HG02571 (cell line): ENCODE measurements at regions not wholly inside any gene's neighbourhood (a gene's known extent, or its start where the extent isn't known, plus 50 kb on each side); places are given as distances from the start of the nearest gene placed in this dataset.

Experiments
- ATAC-seq: cut with Tn5 transposase; IDR thresholded peaks from one replicate; pipeline ENCODE4 v1.9.1; 2021; ENCODE audit warnings: mild to moderate bottlenecking, moderate library complexity; ENCODE audit not compliant: unreplicated experiment

DNA sequence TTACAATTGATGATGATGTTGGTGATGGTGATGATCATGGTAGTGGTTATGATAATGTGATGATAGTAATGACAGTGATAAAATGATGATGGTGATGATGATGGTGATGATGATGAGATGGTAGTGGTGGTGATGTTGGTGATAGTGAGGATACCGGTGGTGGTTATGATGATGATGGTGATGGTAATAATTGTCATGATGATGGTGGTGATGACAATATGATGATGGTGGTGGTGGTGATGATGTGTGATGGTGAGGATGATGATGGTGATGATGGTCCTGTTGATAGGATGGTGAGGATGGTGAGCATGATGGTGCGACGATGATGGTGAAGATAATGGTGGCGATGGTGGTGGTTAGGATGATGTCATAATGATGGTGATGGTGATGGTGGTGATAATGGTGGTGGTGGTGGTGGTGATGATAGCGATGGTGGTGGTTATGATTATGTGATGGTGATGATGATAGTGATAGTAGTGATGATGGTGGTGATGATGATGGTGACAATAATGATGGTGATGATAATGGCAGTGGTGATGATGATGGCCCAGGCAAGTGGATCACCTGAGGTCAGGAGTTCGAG is 1129.9 kb downstream of the BRD1 start:
- no peak for ATAC-seq

DNA sequence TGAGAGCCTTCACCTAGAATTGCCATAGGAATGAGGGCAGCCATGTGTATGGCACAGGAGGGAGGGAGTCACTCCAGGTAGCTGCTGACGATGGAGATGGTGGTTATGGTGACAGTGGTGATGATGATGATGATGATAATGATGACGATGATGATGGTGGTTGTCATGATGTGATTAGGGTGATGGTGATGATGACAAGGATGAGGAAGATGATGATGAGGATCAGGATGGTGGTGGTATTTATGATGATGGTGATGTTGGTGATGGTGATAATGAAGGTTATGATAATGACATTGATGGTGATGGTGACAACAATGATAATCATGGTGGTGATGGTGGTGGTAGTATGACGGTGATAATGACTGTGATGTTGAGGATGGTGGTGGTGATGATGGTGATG is 1130.5 kb downstream of the BRD1 start:
- no peak for ATAC-seq

DNA sequence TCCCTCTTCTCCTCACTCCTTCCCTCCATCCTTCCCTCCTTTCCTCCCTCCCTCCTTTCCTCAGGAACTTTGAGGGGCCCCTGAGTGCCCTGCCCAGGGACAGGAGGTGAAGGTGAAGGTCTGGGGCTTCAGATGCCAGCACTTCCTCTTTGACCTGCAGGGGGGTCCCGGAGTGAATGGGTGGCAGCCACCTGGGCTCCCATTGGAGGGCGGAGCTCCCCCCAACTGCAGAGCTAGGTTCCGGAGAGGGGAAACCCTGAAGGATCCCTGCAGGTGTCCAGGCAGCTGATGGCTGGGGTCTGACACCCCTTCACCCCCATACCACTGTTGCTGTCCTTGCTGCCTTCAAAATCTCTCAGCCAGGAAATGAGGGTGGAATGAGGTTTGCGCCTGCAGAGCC is 1131.3 kb downstream of the BRD1 start:
- ATAC-seq, result no peak

DNA sequence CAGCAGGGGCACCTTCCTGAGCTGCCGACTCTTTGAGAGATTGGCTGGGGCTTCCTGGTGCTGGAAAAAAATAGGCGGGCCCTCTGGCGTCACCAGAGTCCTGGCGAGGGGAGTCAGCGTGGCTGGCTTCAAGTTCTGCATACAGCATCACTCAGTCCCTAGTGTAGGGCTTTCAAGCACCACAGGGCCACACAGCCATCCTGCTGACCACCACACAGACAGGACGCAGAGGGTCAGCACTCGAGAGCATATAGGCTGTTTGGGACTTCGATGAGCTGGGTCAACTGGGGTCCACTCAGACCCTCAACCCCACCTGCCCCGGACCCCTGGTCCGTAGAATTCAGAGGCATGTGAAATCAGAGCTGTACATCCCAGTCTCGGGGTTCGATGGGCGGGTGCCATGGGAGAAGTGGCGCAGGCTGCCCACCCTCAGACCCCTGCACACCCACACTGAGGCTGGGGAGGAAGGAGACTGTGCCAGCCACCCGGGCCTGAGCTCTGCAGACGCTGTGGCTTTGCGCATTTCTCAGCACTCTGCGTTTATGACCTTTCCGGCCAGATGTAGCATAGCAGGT is 1131.9 kb downstream of the BRD1 start:
- ATAC-seq, result no peak

DNA sequence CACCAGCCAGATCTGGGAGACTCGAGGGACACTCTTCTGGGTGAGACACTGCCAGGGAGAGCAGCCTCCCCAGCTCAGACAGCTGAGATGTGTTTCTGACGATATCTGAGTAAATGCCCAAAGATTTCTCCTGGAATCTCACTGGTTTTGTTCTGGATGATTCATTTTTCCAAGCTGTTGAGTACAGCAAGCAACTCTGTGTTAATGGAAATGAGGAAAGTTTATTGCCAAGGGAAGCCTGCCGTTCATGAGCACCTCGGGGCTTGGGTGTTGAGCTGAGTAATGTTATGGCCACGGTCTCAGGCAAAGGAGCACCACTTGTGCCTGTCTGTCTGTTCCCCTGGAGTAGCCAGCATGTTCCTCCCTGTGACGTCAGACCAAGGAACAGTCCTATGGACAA is 1132.4 kb downstream of the BRD1 start:
- ATAC-seq, result no peak

DNA sequence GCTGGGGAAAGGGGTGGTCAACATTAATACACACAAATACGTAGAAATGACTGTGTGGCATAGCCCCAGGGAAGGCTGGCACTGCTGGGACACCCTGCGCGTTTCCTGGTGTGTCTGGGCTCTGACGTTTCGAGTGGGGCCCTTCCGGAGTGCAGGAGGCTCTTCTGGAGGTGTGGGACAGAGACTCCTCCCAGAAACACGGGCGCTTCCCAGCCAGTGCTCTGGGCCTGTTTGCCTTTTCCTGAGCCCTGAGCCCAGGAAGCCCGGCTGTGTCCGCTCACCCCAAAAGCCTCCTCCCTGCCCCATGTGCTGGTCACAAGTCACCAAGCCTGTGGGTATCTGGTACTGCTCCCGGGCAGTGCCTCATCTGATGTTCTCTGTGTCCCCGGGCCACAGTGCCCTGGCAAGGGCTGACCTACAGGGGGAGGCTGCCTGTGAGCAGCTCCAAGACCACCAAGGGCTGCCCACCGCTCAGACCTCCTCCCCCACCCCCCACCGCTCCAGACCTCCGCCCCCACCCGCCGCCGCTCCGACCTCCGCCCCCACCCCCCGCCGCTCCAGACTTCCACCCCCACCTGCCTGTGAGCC is 1133.3 kb downstream of the BRD1 start:
- no peak for ATAC-seq

DNA sequence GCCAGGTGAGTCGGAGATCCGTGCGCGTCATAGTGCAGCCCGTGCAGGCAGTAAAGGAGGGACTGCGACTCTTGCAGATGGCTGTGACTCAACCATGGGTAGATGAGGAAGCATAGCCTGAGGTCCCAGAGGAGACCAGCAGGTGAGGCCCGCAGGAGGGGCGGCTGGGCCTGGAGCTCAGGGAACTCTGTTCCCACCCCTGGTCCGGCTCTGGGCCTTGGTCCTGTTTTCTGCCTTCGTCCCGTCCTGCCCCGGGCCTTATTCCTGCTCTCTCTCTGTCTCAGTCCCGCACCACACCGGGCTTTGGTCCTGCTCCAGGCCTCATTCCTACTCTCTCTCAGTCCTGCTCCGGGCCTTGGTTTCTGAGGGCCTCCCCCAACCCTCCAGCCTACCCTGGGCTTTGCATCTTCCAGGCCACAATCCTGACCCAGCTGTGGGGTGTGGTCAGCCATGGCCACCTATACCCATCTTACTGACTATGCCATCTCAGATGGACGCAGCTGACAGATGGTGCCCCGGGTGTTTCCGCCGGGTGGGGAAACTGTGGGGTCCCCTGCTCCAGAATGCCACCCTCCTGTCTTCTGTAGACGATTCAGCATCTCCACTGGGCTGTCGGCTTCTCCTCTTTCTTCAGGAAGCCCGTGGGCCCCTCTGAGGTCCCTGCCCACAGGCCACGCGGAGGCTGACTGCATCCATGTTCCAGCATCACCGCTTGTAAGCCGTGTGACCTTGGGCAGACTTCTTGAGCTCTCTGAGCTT is 1134.1 kb downstream of the BRD1 start:
- ATAC-seq, result no peak

DNA sequence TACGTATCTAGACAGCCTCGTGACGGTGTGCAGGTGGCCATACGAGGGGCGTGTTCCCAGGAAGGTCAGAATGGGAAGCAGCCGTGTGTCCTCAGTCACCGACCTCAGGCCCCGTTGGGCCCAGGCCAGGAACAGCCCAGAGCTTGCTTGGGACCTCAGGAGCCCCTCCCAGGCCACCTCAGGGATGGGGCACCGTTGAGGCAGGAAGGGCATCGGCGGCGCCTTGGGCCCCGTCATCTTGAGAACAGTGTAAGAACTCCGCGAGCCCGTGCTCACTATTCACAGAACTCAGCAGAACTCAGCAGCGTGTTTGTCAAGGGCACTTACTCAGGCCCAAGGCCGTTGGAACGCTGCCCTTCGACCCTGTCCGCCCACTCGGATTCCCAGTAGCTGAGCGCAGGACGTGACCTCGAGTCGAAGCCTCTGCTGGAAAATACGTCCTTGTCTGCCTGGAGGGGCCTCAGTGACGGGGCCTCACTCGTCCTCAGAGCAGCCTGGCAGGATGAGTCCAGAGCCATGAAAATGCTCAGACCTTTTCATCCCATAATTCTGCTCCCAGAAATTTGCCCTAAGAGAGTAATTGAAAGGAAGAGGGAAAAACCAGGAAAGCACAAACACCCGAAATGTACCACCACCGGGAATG is 1134.8 kb downstream of the BRD1 start:
- no peak for ATAC-seq

DNA sequence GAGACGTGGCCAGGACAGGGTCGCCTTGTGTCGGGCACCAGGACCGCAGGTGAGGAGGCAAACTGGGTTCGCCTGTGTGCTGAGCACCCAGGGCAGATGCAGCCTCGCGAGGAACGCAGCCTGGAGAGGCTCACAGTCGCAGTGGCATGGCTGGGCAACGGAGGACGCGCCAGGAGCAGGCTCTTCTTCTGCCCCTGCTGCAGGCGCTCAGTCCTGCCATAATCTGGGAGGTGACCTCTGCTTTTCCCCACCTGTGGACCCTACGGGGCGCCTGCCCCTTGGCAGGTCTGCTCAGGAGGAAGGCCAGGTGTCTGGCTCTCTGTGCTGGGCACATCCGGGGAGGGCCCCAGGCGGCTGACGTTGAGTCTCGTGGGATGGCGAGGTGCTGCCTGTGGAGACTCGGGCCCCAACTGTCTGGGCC is 1136.2 kb downstream of the BRD1 start:
- no peak for ATAC-seq

DNA sequence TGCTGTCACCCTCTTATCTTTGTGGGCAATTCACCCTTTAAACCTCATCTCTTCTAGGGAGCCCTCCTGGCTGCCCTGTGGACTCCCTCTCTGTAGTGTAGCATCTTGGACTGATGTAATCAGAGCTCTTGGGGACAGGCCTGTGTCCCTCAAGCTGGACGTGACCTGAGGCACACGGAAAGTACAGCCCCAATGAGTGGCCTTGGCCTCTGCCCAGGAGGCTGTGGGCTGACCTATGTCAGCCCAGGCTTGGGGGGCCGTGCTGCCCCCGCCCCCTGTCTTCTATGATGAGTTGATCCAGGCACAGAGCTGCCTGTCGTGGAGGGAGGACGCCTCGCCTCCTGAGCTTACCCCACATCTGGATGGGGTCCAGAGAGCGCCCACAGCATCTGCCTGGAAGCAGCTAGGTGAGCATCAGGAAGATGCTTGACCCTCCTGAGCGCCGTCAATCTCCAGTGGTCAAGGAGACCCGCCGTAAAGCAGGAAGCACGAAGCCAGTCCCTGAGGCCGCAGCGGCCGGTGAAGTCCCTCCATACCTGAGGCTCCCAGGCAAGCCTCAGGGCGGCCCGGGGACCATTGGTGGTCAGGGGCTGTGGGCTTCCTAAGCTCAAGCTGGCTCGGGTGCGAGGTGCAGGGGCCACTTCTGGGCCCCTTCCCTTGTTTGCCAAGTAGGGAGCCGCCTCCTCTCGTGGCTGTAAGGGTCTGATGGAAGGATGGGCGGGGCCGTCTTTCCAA is 1136.9 kb downstream of the BRD1 start:
- ATAC-seq, result no peak

DNA sequence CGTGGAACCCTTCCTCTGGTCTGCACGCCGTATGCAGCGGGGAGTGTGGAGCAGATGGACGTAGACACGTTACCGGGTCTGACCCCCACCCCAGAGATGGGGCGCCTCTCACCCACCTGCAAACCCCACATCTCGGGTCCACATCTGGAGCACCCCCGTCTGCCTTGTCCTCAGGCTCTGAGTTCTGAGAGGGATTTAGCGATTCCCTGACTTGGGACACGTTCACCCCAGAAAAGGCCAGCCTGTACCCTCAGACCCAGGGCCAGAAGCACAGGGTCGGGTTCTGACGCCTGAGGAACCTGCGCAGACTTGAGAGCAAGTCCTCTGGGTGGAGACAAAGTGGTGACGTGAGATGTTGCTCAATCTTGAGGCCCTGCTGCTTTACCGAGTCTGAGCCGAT is 1138.5 kb downstream of the BRD1 start:
- ATAC-seq, result no peak

DNA sequence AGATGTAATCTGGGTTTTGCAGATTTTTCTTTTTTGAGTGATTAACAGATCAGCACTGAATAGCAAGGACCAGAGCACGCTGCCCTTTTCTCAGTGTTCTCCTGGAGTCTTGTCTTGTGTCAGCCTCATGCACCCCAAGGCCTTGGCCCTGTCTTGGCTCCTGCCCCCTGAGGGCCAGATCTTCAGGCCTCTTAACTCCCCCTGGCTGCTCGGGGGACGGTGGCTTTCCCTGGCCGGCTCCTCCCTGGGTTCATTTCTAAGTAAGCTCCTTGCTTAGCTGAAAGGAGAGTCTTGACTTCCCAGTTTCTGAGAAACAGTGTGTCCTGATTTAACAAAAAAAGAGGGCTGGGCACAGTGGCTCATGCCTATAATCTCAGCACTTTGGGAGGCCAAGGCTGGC is 1139.3 kb downstream of the BRD1 start:
- no peak for ATAC-seq

DNA sequence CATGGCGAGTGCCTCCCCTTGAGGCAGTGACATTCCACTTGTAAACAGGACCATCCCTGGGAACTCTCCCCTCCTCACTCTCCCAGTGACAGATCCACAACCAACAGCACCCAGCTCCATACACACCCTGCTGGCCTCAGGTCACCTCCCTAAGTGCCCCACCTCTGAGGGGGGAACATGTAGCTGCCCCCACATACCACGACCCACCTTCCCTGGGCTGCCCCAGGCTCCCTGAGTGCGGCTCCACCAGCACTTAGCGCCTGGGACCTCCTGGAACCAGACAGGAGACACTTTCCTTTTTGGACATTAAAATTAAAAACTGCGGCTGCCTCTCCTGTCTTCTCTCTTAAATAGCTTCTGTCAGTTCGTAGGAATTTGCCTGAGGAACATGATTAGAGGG is 1140.1 kb downstream of the BRD1 start:
- ATAC-seq, result no peak

DNA sequence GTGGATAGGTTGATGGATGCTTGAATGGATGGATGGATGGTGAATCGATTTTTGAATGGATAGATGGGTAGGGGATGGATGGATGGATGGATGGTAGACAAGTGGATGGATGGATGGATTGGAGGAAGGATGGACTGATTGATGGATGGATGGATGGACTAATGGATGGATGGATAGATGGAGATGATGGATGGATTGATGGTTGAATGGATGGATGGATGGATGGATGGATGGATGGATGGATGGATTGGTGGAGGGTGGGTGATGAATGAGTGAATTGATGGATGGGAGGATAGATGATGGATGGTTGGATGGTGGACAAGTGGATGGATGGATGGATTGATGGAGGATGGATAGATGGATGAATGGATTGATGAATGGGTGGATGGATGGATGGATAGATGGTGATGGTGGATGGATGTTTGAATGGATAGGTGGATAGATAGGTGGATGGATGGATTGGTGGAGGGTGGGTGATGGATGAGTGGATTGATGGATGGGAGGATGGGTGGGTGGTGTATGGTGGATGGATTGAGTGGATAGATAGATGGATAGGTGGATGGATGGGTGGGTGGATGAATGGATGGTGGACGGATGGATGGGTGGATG is 1140.9 kb downstream of the BRD1 start:
- ATAC-seq, result no peak

DNA sequence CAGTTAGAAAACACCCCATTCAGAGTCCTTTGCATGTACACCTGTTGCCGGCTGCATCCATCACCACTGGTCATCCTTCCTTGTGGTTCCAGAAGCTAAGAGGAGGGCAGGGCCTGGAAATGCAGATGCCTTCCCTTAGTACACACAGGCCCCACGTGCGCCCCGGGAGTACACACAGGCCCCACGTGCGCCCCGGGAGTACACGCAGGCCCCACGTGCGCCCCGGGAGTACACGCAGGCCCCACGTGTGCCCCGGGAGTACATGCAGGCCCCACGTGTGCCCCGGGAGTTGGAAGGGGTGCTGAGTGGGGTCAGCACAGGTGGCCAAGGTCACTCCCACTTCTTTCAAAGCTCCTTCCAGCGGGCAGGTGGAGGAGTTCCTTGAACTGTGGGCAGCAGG is 1141.9 kb downstream of the BRD1 start:
- ATAC-seq, result no peak

DNA sequence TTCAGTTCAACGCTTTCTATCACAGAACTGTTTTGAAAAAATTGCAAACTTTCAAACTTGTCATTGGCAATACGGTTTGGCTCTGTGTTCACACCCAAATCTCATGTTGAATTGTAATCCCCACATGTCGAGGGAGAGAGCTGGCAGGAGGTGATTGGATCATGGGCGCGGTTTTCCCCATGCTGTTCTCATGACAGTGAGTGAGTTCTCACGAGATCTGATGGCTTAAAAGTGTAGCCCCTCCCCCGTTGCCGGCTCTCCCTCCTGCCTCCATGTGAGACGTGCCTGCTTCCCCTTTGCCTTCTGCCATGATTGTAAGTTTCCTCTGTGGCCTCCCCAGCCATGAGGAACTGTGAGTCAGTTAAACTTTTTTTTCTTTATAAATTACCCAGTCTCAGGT is 1144.0 kb downstream of the BRD1 start:
- ATAC-seq, result no peak

DNA sequence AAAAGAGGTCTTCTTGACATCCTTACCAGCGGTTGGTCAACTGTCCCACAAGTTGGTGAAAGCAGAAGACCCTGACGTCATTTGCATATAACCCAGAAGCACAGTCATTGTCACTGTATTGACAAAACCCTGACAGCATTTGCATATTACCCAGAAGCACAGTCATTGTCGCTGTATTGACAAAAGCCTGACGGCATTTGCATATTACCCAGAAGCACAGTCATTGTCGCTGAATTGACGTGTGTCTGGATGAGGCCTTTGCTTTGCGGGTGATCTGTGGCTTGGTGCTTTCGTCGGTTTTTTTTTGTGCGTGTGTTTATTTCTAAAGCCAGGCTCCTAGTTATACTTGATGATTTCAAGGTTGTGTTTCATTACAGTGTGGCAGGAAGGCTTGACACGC is 1145.2 kb downstream of the BRD1 start:
- ATAC-seq, result no peak

DNA sequence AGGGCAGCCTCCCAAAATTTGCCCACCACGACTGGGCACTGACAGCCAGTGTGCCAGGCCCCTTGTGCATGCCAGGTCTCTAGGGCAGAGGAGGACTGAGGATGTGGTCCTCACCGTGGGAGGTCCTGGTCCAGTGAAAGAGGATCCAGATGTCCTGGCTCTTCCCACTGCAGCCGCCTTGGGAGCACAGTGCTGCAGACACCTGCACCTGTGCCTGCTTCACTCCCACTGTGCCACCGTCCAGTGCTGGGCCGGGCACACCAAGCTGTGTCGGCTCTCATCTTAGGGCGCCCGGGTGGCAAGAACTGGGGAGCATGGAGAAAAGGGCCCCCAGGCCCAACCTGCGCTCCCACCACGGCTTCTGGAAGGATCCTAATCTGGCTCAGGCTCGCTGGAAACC is 1147.1 kb downstream of the BRD1 start:
- no peak for ATAC-seq

DNA sequence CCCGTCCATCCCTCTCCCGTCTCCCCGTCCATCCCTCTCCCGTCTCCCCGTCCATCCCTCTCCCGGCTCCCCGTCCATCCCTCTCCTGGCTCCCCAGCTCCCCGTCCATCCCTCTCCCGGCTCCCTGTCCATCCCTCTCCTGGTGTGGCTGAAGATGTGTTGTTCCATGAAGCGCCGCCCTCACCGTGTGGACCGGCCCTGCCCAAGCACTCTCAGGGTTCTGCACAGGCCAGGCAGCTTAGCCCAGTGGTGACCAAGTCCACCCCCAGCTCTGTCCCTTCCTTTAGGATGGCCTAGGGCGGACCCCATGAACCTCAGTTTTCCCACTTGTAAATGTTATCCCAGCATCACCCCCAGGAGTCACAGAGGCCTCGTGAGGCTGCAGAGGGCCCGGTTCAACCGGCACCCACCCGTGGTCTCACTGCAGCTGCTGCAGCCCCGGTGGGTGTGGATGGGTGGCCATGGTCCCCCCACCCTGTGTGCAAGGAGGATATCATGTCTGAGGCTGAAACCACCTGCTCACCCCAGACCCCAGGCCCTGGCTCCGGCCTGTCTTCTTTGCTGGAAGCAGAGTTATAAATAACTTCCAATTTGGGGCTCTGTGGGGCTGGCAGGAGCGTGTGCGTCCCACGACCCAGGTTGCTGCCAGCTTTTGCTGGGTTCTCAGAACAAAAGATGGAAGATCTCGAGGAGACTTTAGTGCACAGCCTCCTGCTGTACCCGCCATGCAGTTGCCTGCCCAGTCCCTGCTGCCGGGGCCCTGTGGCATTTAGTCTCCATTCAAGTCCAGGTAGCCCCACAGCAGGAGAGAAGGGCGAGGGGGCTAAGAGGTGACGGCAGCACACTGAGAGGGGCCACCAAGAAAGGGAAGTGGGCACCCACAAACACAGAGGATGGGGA is 1147.8 kb downstream of the BRD1 start:
- ATAC-seq, result no peak
